ENCODE measurements at regions not wholly inside any gene's neighbourhood (a gene's known extent, or its start where the extent isn't known, plus 50 kb on each side); places are given as distances from the start of the nearest gene placed in this dataset.

DNA sequence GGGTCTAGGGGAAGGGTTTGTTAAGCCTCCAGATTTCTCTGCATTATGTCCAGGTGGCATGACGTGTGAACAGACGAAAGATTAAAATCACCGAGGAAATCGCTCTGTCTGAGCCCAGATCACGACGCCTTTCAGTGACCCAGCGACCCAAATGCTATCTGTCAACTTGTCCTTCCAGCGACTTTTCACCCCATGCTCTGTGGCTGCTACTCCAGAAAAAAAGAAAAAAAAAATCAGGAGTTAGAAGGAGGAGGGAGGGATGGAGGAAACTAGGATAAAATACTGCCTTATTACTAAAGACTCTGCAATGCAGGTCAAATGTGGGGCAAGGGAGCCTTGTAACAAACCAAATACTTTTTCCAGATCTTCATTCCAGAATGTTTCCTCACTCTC is 352.0 kb downstream of the NUF2 start:
- H3K9ac ChIP-seq, result no peak overlapping the region
- ChIA-PET CTCF (no interaction called here), POLR2A (no interaction called here)
- no peak overlapping the region for H3K4me3 ChIP-seq (ENCODE audit: low read depth in 2 of 2, low read length in 1 of 2)
- H3F3A ChIP-seq (replicated peaks; ENCODE audit: insufficient read depth), result no peaks in the 10 kb centered on the region
- WGBS (ENCODE audit: low lambda C conversion rate), result 33% methylated on average over 8 of the region's 8 CpGs
- no peaks in the 10 kb centered on the region for H3K27me3 ChIP-seq (ENCODE audit: insufficient read depth)
- no peak overlapping the region for H3K27ac ChIP-seq (ENCODE audit: low read depth in 2 of 2, low read length in 1 of 2)
- H4K20me1 ChIP-seq (ENCODE audit: insufficient read depth), result no peaks in the 10 kb centered on the region
- H3K36me3 ChIP-seq (replicated peaks in 1 of 2; ENCODE audit: control insufficient read depth in 1 of 2, insufficient read depth in 2 of 2, low read length in 1 of 2), result no peaks in the 10 kb centered on the region
- H3K79me2 ChIP-seq (ENCODE audit: insufficient read depth), result no peaks in the 10 kb centered on the region
- H3K4me2 ChIP-seq, result no peak overlapping the region
- H3K9me3 ChIP-seq, result no peaks in the 10 kb centered on the region
- H2AFZ ChIP-seq (ENCODE audit: low read depth), result no peak overlapping the region
- no peak for TF ChIP-seq NFIC (IDR thresholded peaks at IDR 0.05; ENCODE audit: borderline replicate concordance)
- no peaks in the 10 kb centered on the region for H3K9me2 ChIP-seq
- H3K4me1 ChIP-seq (ENCODE audit: control insufficient read depth in 1 of 2, insufficient read depth in 2 of 2, low read depth in 1 of 2, low read length in 1 of 2), result no peaks in the 10 kb centered on the region
- DNase-seq, result no peak

DNA sequence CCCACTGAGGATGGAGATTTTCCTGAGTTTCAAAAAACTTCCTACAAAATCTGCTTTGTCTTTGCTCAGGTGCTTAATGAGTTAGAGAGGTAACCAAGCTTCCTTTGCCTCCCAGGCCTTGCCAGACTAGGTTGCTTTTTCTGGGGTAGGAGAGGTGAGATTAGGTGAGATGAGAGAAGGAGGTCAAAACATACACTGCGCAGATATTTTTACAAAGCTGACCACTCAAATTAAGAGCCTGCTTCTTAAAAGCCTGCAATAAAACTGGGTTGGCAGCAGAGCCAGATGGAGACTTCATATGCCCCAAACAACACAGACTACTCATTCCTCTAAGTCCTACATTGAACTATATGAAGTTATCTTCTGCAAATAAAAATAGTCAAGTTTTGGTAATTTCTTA is 352.5 kb downstream of the NUF2 start:
- no peak overlapping the region for H3K9ac ChIP-seq
- no peaks in the 10 kb centered on the region for H3K9me2 ChIP-seq
- H2AFZ ChIP-seq (ENCODE audit: low read depth), result no peak overlapping the region
- POLR2A ChIA-PET, result no interaction called here
- no peaks in the 10 kb centered on the region for H3K9me3 ChIP-seq
- no peaks in the 10 kb centered on the region for H3F3A ChIP-seq (replicated peaks; ENCODE audit: insufficient read depth)
- TF ChIP-seq, protein P1, sequence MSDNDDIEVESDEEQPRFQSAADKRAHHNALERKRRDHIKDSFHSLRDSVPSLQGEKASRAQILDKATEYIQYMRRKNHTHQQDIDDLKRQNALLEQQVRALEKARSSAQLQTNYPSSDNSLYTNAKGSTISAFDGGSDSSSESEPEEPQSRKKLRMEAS (IDR thresholded peaks at IDR 0.05; ENCODE audit: low read depth), result no peak
- TF ChIP-seq TCF12 (IDR thresholded peaks at IDR 0.05) (no peak), RCOR1 (IDR thresholded peaks at IDR 0.05; ENCODE audit: low read length) (no peak), MEF2A (IDR thresholded peaks at IDR 0.05; ENCODE audit: borderline replicate concordance, low read depth) (no peak), TEAD4 (IDR thresholded peaks at IDR 0.05; ENCODE audit: borderline replicate concordance, insufficient read depth) (no peak), CHD2 (IDR thresholded peaks at IDR 0.05; ENCODE audit: low read length, partially characterized antibody) (no peak), EP300 (IDR thresholded peaks at IDR 0.05; ENCODE audit: borderline replicate concordance in 1 of 2, low read depth in 1 of 2, low read length in 1 of 2) (no peak), TAF1 (IDR thresholded peaks at IDR 0.05; ENCODE audit: borderline replicate concordance, low read depth, low read length) (no peak), JUND (IDR thresholded peaks at IDR 0.05) (no peak), SIN3A (IDR thresholded peaks at IDR 0.05; ENCODE audit: borderline replicate concordance, low read depth, low read length) (no peak), EZH2phosphoT487 (IDR thresholded peaks at IDR 0.05; ENCODE audit: borderline replicate concordance, low read depth) (no peak)
- TF ChIP-seq, protein P2, sequence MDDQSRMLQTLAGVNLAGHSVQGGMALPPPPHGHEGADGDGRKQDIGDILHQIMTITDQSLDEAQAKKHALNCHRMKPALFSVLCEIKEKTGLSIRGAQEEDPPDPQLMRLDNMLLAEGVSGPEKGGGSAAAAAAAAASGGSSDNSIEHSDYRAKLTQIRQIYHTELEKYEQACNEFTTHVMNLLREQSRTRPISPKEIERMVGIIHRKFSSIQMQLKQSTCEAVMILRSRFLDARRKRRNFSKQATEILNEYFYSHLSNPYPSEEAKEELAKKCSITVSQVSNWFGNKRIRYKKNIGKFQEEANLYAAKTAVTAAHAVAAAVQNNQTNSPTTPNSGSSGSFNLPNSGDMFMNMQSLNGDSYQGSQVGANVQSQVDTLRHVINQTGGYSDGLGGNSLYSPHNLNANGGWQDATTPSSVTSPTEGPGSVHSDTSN (IDR thresholded peaks at IDR 0.05), result no peak
- DNase-seq, result no peak
- H3K36me3 ChIP-seq (replicated peaks in 1 of 2; ENCODE audit: control insufficient read depth in 1 of 2, insufficient read depth in 2 of 2, low read length in 1 of 2), result no peaks in the 10 kb centered on the region
- H3K4me2 ChIP-seq, result no peak overlapping the region
- H3K4me1 ChIP-seq (ENCODE audit: control insufficient read depth in 1 of 2, insufficient read depth in 2 of 2, low read depth in 1 of 2, low read length in 1 of 2), result no peaks in the 10 kb centered on the region
- H3K4me3 ChIP-seq (ENCODE audit: low read depth in 2 of 2, low read length in 1 of 2), result no peak overlapping the region
- CTCF ChIA-PET, result no interaction called here
- H3K79me2 ChIP-seq (ENCODE audit: insufficient read depth), result no peaks in the 10 kb centered on the region
- H3K27ac ChIP-seq (ENCODE audit: low read depth in 2 of 2, low read length in 1 of 2), result no peak overlapping the region
- no peaks in the 10 kb centered on the region for H4K20me1 ChIP-seq (ENCODE audit: insufficient read depth)
- WGBS (ENCODE audit: low lambda C conversion rate), result 63% methylated on average over 1 of the region's 1 CpG
- no peaks in the 10 kb centered on the region for H3K27me3 ChIP-seq (ENCODE audit: insufficient read depth)

DNA sequence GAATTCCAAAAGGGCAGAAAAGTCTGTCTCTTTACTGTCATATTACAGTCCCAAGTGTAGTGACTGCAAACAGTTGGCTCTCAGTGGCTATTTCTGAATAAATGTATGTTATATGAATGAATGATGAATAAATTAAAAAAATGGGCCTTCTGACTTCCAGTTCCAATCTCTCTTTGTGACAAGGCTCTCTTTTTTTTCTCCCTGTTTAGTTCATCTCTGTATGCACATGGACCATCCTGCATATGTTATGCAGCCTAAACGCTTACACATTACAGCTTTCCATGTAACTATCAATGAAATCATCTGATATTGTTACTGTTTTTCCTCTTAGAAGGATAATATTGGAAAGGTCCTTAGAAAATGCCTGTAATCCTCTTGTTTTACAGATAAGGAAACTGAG is 363.0 kb downstream of the NUF2 start:
- Histone ChIP-seq H3K4me1 (ENCODE audit: control insufficient read depth in 1 of 2, insufficient read depth in 2 of 2, low read depth in 1 of 2, low read length in 1 of 2) (no peaks in the 10 kb centered on the region), H3K27ac (ENCODE audit: low read depth in 2 of 2, low read length in 1 of 2) (no peak overlapping the region), H4K20me1 (ENCODE audit: insufficient read depth) (no peaks in the 10 kb centered on the region), H3K4me3 (ENCODE audit: low read depth in 2 of 2, low read length in 1 of 2) (no peak overlapping the region), H3K27me3 (ENCODE audit: insufficient read depth) (no peaks in the 10 kb centered on the region), H3K79me2 (ENCODE audit: insufficient read depth) (no peaks in the 10 kb centered on the region), H3K9me2 (no peaks in the 10 kb centered on the region), H3K9me3 (no peaks in the 10 kb centered on the region), H3F3A (replicated peaks; ENCODE audit: insufficient read depth) (no peaks in the 10 kb centered on the region), H2AFZ (ENCODE audit: low read depth) (no peak overlapping the region), H3K36me3 (replicated peaks in 1 of 2; ENCODE audit: control insufficient read depth in 1 of 2, insufficient read depth in 2 of 2, low read length in 1 of 2) (no peaks in the 10 kb centered on the region), H3K4me2 (no peak overlapping the region), H3K9ac (no peak overlapping the region)
- TF ChIP-seq TAF1 (IDR thresholded peaks at IDR 0.05; ENCODE audit: borderline replicate concordance, low read depth, low read length) (no peak), FOSL2 (IDR thresholded peaks at IDR 0.05; ENCODE audit: borderline replicate concordance, low read depth) (no peak), JUND (IDR thresholded peaks at IDR 0.05) (no peak), YY1 (IDR thresholded peaks at IDR 0.05; ENCODE audit: low read depth) (no peak), NRF1 (IDR thresholded peaks at IDR 0.05; ENCODE audit: low read depth, low read length) (no peak), RCOR1 (IDR thresholded peaks at IDR 0.05; ENCODE audit: low read length) (no peak), FOXJ3 (CRISPR knock-in tag; IDR thresholded peaks at IDR 0.05) (no peak)
- TF ChIP-seq, protein P3, sequence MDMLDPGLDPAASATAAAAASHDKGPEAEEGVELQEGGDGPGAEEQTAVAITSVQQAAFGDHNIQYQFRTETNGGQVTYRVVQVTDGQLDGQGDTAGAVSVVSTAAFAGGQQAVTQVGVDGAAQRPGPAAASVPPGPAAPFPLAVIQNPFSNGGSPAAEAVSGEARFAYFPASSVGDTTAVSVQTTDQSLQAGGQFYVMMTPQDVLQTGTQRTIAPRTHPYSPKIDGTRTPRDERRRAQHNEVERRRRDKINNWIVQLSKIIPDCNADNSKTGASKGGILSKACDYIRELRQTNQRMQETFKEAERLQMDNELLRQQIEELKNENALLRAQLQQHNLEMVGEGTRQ (IDR thresholded peaks at IDR 0.05; ENCODE audit: borderline replicate concordance, low read depth, low read length), result no peak
- CTCF ChIA-PET, result no interaction called here
- no peak for DNase-seq
- POLR2A ChIA-PET, result no interaction called here
- 27% methylated on average over 1 of the region's 1 CpG for WGBS (ENCODE audit: low lambda C conversion rate)

Data from SK-N-SH (cell line).